HUDEP-2 (cell line): ENCODE measurements at regions not wholly inside any gene's neighbourhood (a gene's known extent, or its start where the extent isn't known, plus 50 kb on each side); places are given as distances from the start of the nearest gene placed in this dataset.
"Not testable (repeated sequence)": the region's sequence is repeated elsewhere in the genome, so short reads cannot be mapped to it uniquely, and the experiment has no call there.

Source experiments
- DNase-seq, 76 experiments: peaks; one replicate each; lab custom pipeline; 2025; ENCODE audit not compliant: unreplicated experiment in 76 of 76; lab: John Stamatoyannopoulos, UW

DNA sequence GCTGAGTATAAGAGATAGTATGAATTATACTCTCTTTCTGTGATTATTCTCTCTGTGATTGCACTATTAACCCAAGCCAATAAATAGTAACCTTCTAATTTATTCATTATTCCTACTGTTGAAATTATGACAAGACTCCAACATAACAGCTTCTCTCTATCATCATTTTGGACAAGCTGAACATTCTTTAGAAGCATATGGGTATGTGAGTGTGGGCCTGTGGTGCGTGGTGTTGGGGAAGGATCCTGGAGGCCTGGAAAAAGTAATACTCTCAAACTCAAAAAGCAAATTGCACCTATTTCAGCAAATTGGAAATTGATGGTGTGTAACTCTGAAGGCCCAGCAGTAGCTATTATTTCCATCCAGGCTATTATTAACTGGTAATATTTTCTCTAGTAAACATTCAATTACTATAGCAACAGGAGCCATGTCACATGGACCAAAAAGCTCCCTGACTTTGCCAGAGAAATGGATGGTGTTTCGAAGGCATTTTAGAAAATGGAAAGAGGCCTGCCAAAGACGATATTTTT, 502.8 kb downstream of the LTN1 start:
- DNase-seq: no peak

DNA sequence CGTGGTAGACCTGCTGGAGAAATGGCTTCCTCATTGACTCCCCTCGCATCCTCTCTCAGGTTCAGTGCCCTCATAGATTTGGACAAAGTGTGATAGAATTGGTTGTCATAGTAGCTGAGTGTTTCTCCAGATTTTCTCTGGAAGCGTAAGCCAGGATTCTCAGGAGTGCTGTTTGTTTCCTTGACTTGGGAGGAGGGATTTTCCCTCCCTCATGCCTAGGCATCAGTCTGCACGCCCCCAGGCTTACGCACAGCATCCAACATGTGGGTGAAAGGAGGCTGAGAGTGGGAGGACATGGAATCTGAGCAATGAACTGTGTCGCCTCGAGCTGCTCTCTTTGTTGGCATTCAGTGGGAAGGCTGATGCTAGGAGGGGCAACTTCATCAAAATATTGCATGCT, 503.5 kb downstream of the LTN1 start:
- DNase-seq: no peak

DNA sequence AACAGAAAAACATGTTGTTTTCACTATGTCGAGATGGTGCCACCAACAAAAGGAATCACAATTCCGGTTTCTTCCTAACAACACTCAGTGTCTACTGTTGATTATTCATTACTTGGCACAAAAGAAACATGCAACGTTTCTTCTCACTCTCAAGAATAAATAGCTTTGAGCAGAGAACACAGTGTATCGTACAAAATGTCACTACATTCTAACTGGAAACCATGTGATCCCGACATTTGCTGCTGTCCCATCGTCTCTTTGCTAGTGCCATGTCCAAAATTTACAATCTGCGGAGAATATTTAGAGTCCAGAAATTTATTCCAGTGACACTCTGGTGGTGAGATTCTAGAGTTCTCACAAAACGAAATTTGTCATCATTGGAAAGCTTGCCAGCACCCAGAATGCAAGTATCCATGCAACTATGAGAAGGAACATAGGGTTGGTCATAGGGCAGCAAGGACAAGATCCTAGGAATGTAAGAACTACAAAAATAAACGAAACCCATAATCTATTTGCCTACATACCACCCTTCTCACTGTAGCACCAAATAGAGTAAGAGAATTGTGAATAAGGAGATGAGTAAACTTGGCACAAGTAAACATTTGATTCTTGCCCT, 505.1 kb downstream of the LTN1 start:
- DNase-seq: no peak

DNA sequence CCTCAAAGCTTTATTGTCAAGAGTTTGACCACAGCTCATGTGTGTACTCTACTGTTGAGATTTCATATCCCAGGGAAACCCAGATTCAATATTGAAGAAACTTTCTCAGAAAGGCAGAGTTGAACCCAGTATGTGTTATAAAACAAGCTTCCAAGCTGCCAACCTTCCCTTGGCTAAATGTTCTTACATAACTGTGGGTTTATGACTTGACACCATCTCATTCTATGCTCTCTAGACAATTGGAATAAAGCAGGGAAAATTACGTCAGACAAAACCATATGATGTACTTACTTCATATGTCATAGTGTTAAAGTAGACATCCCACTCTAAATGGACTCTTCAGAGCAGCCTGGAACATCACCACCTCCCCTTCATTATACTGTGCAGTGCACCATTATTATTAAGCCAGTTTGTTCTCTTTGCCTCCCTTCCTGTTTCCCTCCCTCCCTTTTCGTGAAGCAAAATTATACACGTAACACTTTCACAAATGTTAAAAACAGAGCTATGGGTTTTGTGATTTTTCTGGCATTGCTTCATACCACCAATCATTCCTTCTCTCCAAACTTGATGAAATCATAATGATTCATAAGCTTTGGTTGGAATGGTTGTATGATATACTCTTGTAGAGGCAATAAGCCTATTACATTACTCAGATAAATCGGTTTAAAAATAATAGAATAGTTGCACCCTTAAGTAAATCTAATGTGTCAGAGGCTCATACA, 507.2 kb downstream of the LTN1 start:
- no peak for DNase-seq

DNA sequence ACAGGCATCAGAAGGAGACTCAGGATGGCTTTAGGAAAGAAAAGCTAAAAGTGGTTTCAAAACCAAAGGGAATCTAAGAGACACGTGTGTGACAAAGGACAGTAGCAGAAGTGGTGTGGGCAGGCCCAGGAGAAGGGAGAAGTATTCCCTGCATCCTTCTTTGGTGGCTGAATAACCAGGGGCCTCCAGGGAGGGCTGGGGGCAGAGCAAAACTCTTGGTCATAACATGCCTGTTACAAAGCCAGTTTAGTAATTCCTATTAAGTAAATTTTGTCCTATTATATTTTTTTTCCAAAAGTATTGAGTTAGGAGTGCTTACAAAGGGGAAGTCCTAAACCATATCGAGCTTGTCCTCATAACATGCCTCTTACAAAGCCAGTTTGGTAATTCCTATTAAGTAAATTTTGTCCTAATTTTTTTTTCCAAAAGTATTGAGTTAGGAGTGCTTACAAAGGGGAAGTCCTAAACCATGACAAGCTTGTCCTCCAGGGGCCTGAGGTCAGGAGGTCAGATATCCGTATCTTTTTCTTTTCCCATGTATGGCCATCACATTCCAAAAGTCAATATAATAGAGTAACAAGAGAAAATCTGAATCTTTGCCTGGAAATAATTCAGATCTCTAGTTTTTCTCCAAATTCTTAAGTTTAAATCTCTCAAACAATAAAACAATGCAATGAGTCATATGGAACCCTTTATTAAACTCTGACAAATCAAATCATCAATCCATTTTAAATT, 509.2 kb downstream of the LTN1 start:
- no peak for DNase-seq

DNA sequence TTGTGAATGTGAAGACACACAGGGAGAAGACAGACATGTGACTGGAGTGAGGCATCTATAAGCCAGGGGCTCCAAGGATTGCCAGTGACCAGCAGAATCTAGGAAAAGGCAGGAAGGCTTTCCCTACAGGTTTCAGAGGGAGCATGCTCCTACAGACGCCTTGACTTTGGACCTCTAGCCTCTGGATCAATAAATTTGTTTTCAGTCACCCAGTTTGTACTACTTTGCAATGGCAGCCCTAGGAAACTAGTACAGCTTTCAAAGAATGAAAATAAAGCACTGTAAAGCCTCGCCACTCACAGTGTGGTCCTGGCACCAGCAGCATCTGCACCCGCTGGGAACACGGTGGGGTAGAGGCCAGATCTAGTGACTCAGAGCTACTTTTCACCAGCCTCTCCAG, 510.0 kb downstream of the LTN1 start:
- DNase-seq: no peak

DNA sequence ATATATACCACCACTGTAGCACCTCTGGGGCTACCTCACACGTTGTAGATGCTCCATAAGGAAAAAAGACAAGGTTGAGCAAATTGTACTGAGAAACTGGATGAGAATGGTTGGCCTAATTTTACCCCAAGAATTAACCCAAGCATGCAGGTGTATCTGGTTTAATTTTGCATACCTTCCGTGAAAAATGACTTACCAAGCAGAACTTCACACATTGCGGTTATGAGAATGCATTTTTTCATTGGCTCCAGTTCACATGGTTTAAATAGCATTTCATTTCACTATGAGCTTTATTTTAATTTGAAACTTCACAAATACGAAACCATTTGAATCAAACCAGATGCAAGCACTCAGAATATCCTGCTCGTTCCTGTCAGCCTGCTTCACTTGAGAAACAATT, 512.2 kb downstream of the LTN1 start:
- no peak for DNase-seq

DNA sequence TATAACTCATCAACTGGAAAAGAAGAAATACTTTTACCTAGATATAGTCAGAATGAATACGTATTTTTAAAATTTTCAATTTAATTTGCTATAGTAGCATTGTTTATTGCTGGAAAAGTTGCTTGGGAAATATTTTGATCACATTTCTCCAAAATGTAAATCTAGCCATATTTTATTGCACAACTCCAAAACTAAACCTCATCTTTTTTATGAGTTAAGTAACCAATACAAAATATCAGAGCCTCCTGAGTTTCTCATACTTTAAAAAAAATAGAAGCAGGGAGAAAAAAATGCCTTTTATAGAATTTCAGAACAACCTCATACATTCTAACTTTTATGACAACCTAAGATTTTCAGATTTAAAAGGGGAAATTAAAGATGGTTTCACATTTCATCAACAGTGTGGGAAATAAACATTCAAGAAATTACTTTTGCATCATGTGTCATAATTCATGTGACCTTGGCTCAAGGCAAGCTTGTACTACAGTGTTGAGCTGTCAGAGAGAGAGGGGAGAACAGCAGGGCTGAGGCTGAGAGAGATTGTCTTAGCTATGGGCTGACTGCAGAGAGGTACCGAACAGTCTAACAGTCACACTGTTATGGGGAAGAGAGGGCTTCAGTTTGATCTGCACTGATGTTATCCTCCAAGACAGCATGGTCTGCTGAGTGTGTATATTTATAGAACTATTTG, 519.0 kb downstream of the LTN1 start:
- DNase-seq: no peak

DNA sequence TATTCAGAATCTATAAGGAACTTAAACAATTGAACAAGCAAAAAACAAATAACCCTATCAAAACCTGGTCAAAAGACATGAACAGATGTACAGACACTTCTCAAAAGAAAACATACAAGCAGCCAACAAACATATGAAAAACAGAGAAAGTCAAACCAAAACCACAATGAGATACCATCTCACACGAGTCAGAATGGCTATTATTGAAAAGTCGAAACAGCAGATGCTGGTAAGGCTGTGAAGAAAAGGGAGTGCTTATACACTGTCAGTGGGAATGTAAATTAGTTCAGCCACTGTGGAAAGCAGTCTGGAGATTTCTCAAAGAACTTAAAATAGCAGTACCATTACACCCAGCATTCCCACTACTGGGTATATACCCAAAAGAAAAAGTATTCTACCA, 520.1 kb downstream of the LTN1 start:
- not testable (repeated sequence) for DNase-seq

DNA sequence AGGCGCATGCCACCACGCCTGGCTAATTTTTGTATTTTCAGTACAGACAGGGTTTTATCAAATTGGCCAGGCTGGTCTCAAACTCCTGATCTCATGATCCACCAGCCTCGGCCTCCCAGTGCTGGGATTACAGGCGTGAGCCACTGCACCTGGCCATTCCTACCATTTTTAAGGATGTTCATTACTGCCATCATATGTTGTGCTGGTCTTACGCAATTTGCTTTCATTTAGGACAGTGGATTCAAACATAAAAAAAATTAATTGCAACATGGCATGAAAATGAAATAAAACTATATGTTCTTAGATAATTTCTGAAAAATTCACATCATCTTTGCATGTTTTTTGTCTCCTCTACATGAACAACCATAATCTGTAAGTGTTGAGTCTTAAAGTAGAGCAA, 527.7 kb downstream of the LTN1 start:
- DNase-seq: no peak

DNA sequence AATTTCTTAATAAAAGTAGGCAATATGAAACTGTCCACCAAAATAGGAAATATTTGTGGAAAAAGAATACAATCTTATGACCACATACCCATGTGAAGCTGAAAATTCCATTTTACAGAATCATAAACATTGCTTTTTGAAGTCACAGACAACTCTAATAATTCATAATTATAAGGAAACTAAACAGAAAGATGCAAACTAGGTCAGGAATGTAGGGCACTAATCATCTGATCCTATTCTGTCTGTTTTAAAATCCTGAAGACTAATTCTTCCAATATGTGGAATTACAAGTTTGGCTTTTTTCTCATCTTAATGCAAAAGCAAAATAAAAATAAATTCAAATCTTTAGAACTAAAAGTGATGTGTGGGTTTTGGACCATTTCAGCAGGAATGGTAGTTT, 528.6 kb downstream of the LTN1 start:
- DNase-seq: no peak

DNA sequence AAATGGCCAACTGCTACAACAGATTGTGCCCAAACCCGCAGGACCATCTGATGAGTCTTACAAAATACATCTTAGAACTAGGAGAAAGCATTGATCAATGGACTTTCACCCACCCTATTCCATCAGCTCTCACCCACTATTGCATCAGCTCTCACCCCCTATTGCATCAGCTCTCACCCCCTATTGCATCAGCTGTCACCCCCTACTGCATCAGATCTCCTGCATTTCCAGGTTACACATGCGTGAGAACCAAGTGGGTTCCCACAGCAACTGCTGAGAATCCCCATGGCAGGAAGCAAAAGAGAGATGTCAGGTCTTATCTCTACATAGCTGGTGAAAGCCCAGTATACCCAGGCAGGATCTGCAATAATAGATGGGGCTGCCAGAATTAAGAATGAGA, 533.5 kb downstream of the LTN1 start:
- DNase-seq: no peak

DNA sequence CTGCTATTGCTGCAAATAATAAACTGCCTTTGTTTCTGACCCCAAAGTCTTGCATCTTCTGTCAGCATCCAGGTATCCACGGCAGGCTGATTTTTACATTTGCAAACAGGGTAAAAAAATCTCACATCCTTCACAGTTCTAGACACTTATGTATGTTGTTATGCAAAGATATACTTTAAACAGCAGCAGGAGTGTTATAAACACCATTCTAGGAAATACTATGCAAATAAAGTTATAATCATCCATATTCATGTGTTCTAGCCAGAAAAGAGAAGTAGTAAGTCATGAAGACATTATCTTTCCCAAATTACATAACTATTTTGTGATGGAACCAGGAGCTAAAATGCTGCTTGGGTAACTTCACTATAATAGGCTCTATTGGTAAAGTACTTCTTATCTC, 534.2 kb downstream of the LTN1 start:
- no peak for DNase-seq

DNA sequence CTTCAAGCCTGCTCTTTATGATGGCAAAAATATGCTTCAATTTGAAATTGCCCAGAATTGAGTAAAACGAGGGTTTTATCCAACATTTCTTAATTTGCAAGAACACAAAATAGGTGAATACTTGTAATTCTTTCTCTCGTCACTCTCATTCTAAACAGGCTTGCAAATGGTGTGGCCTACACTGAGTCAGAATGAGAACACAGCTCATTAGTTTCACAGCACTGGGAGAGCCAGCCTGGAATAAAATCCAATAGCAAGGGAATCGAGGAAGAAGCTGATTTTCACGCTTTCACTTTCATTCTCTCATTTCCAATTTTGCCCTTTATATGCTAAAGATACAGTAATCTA, 537.5 kb downstream of the LTN1 start:
- DNase-seq: no peak

DNA sequence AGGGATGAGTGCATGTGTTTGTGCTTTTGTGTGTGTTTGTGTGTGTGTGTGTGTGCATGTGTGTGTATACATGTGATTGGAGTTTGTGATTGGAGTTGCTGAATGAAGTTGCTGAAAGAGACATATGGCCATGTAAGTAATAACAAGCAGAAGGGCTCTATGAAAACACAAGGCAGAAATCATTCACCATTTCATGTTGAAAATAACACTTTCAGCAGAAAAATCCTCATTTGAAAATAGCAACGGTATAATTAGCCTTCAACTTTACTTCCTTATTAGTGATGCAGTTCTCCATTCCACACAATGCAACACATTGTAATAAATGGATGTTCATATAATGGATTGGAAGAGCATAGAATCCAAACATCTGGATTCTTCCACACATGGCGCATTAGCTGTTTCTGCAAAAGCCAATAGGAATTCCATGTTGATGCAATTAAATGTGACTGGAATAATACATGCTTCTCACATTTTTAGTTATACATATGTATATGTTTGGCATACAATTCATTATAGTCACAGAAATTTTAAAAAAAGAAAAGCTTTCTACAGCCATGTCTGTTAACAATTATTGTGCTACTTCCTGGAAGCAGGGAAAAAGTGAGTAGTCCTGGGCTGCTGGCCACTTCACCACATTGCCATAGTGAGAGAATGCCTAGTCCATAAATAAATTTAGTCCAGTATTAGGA, 538.0 kb downstream of the LTN1 start:
- DNase-seq: no peak

DNA sequence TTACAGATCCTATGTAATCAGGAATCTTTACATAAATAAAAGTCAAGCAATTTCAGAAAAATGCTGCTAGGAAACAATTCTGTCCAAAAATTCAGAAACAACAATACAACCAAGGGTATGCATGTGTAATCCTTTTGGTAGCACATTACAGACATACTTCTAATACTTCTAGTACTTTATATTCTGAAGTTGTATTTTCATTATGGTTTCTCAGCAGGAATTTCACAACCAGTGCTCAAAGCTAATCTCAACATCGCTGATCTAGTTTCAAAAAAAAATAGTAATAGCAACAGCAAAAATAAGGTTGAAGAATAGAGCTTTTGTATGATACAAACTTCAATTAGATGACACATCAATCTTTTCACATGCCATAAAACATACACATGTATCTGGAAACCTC, 545.2 kb downstream of the LTN1 start:
- no peak for DNase-seq

DNA sequence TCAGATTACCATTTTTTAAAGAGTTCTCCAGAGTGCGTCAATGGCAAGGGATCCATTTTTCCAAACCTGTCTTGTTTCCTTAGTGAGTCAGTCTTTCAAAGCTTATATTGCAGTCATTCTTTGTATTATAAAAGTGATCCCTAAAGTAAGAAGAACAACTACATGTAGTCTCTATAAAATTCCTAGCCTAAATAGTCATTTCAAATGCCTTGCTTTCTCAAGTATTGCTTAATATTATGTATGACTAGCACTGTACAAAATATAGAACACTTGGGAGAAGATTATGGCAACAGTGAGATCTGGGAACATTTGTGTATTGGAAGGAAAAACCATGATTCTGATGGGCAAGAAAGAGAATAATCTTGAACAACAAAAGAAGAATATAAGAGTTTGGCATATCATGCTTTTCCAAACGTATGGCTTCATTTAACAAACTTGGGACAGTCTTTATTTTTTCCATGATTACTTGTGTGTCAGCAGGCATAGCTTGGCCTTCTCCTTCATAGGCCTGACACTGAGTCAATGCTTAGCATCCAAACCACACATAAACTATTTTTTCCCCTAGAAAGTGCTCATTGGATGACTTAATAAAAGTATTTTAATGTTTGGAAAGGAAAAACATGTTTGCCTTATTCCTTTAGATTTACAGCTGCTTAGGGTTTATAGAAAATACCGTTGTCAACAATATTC, 547.4 kb downstream of the LTN1 start:
- DNase-seq: no peak

DNA sequence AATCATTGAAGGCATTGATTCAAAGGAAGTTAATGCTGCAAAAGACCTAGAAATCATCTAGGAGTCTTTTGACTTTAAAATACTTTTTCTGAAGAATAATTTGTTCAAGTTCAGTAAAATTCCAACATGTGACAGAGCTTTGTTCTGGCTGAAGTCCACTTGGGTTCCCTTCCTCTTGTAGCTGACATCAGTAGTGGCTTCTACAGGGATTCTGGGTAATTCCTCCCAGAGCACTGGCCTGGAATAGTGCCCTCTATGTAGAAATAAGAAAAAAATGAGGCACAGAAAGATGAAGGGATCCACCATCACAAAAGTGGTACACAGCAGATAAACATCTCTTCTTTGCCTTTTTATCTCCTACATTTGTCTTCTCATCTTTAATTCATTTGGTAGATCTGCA, 548.1 kb downstream of the LTN1 start:
- DNase-seq: no peak

DNA sequence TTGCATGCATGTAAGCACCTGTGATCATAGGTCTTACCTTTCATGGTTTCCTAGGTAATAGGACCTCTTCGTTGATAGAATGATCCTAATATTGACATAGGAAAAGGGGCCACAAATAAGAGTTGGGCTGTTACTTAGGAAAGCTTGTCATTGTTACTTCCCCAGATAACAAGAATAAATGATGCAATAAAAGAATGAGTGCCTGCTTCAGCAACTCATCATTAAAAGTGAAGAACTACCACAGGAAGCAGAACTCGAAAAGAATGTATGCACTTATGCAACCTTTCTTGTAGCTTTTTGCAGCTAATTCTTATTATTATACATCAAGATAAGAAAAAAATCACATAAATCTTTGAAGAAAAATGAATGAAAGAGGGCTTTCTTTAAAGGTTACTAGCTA, 548.6 kb downstream of the LTN1 start:
- no peak for DNase-seq

DNA sequence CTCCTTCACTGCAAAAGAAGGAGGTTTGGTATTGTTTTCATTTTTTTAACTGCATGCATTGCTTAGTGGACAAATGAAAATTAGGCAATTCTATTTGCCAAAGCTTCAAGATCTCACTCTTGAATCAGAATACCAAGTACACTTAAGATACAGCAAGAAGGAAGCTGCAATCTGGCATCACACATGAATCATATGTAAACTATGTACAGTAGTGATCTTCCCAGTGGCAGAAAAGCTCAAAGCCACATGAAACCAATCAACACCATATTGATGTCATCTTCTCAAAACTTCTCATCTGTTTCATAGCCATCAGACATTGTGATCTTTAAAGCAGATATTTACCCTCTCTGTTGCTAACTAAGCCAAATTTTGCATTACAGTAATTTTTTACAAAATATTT, 550.1 kb downstream of the LTN1 start:
- no peak for DNase-seq
